NCI-H2227 (cell line): ENCODE measurements at regions not wholly inside any gene's neighbourhood (a gene's known extent, or its start where the extent isn't known, plus 50 kb on each side); places are given as distances from the start of the nearest gene placed in this dataset.

Experiments used
- DNase-seq: peaks from one replicate; lab custom pipeline; 2025; ENCODE audit not compliant: unreplicated experiment; lab: John Stamatoyannopoulos, UW

- no peak for DNase-seq
Measured at GRCh38 chrX:22325096-22325495, 52.4 kb downstream of the CBLL2 start.

GRCh38 chrX:22329783-22330182 is 57.1 kb downstream of the CBLL2 start:
- DNase-seq = no peak

DNA sequence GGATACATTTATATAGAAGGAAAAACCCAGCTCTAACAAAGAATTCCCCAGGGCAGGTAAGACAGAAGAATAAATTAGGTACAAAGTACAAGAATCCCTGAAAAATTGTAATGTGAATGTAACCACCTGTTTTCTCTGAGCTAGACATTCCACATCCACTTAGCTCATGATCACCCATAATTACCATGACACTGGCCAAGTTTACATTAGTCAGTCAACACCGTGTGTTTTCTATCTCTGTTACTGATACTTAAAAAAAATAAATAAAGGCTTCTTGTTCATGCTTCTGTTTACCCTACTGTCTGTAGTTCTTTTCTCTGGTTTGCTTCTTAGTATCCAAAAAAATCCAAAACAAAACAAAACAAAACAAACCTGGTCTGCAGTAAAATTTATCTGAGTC is 66.0 kb downstream of the CBLL2 start:
- DNase-seq = no peak

DNA sequence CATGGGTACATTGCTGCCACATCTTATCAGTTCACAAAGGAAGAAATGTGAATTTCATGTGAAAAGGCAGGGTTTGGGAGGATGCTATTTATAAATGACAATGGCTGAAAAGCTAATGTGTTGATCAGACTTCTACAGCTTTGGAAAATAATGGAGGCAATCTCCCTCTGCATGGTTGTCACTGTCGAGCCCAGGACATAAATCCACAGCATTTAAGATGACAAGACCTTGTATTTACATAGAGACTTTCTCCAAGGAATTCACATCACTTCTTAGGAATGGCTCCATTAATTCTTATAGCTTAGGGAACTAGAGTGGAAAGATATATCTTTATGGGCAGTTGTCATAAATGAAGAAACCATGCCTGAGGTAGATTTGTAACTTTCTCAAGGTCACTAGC is 66.7 kb downstream of the CBLL2 start:
- no peak for DNase-seq

GRCh38 chrX:22340022-22340616 is 67.4 kb downstream of the CBLL2 start:
- DNase-seq = no peak

- no peak for DNase-seq
Measured at GRCh38 chrX:22343192-22343591, 70.5 kb downstream of the CBLL2 start.

GRCh38 chrX:22345884-22346283 is 73.2 kb downstream of the CBLL2 start:
- DNase-seq = no peak

GRCh38 chrX:22347491-22347890 is 74.8 kb downstream of the CBLL2 start:
- DNase-seq = no peak

DNA sequence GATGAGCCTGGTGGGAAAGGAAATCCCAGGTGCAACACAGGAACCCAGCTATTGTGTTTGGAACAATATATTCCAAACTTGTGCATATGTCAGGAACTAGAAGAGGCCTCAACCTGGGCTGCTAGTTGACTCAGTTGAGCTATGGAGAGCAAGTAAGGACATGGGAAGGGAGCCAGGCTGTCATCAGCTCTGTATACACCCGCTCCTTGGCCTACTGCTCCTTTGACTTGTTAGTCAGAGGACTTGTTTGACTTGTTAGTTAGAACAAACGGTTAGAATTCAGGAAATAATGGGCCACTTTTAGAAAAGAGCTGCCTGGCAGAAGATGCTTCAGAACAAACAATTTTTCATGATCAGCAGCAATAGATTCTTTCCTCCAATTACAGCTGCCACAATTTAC is 76.4 kb downstream of the CBLL2 start:
- no peak for DNase-seq

DNA sequence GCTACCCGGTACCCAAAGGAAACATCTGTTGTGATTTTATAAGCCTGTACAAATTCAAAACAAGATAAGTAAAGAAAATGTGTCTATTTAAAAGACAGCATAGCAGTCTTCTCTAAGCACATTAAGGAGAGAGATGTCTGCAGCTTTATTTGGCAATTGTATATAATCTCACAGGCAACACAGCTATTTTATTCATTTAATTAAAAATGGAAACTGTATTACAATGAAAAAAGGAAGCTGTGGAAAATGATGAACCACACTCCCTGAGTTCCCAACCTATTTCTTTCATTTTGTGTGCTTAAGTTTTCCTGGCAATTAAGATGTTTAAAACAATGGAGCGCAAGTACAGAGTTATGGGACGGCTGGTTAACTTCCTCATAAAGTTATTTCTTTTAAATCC is 78.4 kb downstream of the CBLL2 start:
- DNase-seq = no peak

GRCh38 chrX:22351966-22352365 is 79.3 kb downstream of the CBLL2 start:
- no peak for DNase-seq

DNA sequence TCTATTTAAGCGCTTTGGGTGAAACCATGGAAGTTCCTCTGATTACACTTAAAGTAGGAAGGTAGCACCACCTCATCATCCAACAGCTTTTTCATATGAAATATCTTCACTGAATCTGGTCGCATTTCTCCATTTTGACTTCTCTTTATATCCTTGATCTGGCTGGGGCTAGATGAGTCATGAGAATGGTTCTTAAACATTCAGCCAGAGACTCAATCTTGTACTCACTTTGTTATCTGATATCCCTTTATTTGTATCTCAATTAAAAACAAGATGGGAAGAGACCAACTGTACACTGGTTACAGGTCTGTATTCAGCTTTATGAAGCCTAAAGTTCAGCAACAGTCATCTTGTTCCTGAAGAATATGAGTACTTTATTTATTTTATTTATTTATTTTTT is 84.9 kb downstream of the CBLL2 start:
- DNase-seq = no peak

DNA sequence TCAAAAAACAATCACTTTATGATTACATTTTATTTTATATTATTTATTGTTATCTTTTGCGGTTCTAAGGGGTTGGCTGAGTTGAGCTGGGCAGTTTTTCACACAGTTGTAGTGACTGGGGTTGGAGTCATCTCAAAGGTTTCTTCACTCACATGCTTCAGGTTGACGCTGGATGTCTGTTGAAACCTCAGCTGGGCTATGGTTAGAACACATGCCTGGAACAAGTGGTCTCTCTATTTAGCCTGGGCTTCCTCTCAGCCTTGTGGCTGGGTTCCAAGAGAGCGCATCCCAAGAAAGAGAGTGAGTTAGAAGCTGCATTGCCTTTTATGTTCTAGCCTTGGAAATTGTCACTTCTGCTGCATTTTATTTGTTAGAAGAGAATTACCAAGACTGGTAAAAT is 87.4 kb downstream of the CBLL2 start:
- no peak for DNase-seq

DNA sequence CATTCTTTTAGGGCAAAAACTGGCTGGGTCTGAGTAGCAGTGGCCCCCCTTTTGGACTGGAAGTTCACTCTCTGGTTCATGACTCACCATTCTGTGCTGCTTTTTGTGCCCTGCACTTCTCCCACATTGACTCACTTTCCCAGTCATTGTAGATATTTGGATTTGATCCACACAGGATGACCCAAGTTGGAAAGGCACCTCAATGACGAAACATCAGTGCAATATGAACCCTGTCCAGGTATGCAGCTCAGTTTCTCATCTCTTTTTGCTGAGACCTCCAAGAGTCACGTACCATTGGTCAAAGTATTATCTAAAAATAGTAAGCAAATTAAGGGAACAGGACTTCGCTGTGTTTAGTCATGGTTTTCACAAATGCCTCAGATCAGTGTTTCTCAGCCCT is 92.7 kb downstream of the CBLL2 start:
- no peak for DNase-seq

GRCh38 chrX:22366166-22366702 is 93.5 kb downstream of the CBLL2 start:
- no peak for DNase-seq

GRCh38 chrX:22366906-22367305 is 94.2 kb downstream of the CBLL2 start:
- no peak for DNase-seq

DNA sequence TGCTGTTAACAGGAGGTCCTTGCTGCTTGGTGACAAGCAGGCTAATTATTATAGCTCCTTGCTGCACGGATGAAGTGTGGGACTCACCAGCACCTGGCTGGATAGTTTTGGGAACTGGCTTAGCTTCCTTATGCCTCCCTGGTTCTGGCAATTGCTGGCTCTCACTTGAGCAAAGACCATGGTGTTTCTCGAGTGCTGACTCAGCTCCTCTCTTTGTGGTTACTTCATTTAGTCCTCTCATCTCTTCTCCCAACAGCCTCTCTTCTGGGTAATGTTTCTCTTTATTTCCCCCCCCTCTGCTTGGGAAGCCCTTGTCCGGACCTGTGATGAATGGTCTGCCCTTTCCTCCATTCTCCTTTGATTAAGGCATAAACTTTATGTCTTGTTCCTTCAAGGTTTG is 100.4 kb downstream of the CBLL2 start:
- DNase-seq = no peak

DNA sequence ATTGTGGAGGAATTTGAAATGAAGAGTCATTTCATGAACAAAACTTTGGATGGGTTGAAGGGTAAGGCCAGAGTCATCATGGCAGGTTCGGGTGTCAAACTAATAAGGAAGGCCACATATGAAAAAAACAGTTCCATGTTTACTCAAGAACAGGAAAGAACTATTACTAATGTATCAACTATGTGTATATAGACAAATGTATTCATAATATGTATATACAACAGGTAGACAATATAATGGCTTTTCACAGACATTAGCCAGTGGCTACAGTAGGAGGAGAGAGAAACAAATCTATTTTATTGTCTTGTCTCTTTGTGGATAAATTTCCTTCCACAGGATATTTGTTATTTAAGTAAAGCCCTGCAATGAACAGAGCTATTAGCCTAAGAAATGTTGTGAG is 101.1 kb downstream of the CBLL2 start:
- DNase-seq = no peak

DNA sequence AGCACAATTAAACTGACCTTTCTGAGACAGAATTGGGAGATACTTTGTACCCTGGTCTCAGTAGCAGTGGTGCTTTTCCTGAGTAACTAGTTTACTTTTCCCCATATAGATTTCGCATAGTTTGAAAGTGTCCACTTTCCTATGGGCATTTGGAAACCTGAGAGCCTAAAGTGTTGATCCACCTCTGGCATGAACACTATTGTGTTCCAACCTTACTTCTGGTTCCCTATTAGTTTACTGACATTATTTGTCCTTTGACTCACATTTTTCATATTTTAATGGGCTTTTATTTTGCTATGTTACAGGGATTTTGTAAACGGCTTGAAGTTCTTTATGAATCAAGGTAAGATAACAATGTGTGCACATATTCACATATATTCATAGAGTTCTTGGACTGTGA is 103.7 kb downstream of the CBLL2 start:
- DNase-seq = no peak

GRCh38 chrX:22378296-22378695 is 105.6 kb downstream of the CBLL2 start:
- no peak for DNase-seq

DNA sequence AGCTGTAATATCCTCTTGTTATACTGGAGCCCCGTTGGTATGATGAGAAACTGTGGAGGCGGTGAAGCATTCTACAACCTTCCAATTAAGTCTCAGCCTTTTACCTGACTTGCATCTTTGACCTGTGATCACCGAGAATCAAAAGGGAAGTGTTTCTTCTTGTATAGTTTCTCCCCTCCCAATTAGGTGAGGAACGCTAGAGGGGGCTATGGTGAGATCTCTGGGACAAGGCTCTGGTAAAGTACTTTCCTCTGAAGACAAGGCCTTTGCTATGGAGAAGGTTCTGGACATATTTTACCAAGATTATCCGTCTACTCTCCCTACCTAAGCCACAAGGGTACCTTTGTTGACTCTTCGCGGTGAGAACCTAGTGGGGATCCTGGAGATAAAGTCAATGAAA is 111.3 kb downstream of the CBLL2 start:
- no peak for DNase-seq

- DNase-seq = peak; percentile 67
Measured at GRCh38 chrX:22389556-22390179, 117.0 kb downstream of the CBLL2 start.
